Astrocyte of the cerebellum (primary cell): ENCODE measurements at regions not wholly inside any gene's neighbourhood (a gene's known extent, or its start where the extent isn't known, plus 50 kb on each side); places are given as distances from the start of the nearest gene placed in this dataset.

Experiments used
- DNase-seq: peaks from one replicate; pipeline ENCODE4 v3.0.0-alpha.2; 2011; ENCODE audit warnings: low read depth
- H3K4me3 ChIP-seq: 2 replicates; pipeline ENCODE4 v1.5.1; 2011; ENCODE audit warnings: mild to moderate bottlenecking, low read depth, low read length, moderate library complexity
- in situ Hi-C: cut with HindIII; loops from 2 replicates; pipeline ENCODE4 v1.10.0; 2017; ENCODE audit warnings: low sequenced_read_pairs
- TF ChIP-seq, protein P1 (sequence below): IDR thresholded peaks from 2 replicates; pipeline ENCODE4 v1.5.1; 2012; ENCODE audit warnings: low read length, low read depth, moderate library complexity, mild to moderate bottlenecking; ENCODE audit errors: missing control alignments

DNA sequence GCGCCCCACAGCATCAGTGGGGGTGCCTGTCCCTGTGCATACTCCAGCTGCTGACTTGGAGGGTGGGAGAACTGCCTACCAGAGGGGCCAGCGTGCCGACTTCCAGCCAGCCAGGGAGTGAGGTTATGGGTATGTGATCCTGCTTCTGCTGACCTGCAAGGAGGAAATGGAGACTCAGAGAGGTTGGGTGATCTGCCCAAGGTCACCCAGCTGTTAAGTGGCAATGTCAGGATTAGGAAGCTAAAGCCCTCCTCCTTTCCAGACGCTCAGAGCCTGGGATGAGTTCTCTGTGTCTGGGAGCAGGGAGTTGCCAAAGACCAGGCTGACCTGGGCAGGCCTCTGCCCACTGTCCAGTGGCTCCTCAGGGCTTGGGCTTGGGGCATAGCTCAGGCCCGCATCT lies 169.6 kb downstream of the GLI2 start:
- TF ChIP-seq, protein P1, sequence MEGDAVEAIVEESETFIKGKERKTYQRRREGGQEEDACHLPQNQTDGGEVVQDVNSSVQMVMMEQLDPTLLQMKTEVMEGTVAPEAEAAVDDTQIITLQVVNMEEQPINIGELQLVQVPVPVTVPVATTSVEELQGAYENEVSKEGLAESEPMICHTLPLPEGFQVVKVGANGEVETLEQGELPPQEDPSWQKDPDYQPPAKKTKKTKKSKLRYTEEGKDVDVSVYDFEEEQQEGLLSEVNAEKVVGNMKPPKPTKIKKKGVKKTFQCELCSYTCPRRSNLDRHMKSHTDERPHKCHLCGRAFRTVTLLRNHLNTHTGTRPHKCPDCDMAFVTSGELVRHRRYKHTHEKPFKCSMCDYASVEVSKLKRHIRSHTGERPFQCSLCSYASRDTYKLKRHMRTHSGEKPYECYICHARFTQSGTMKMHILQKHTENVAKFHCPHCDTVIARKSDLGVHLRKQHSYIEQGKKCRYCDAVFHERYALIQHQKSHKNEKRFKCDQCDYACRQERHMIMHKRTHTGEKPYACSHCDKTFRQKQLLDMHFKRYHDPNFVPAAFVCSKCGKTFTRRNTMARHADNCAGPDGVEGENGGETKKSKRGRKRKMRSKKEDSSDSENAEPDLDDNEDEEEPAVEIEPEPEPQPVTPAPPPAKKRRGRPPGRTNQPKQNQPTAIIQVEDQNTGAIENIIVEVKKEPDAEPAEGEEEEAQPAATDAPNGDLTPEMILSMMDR = no peak
- in situ Hi-C loops = no loop called here
- no peak for DNase-seq
- no peak overlapping the region for H3K4me3 ChIP-seq

- TF ChIP-seq, protein P1 = no peak
- no peak overlapping the region for H3K4me3 ChIP-seq
- DNase-seq = no peak
- in situ Hi-C loops = no loop called here
Observed at GRCh38 chr2:120905824-120906571, 170.3 kb downstream of the GLI2 start.

GRCh38 chr2:120906914-120907313 lies 171.2 kb downstream of the GLI2 start:
- in situ Hi-C loops = no loop called here
- H3K4me3 ChIP-seq = no peak overlapping the region
- DNase-seq = no peak
- TF ChIP-seq, protein P1 = no peak

GRCh38 chr2:120907822-120908221 lies 172.2 kb downstream of the GLI2 start:
- TF ChIP-seq, protein P1 = peak; percentile 21
- in situ Hi-C loops = no loop called here
- no peak for DNase-seq
- H3K4me3 ChIP-seq = no peak overlapping the region

- DNase-seq = no peak
- in situ Hi-C loops = no loop called here
- H3K4me3 ChIP-seq = no peak overlapping the region
- TF ChIP-seq, protein P1 = no peak
Observed at GRCh38 chr2:120908314-120908975, 172.8 kb downstream of the GLI2 start.

DNA sequence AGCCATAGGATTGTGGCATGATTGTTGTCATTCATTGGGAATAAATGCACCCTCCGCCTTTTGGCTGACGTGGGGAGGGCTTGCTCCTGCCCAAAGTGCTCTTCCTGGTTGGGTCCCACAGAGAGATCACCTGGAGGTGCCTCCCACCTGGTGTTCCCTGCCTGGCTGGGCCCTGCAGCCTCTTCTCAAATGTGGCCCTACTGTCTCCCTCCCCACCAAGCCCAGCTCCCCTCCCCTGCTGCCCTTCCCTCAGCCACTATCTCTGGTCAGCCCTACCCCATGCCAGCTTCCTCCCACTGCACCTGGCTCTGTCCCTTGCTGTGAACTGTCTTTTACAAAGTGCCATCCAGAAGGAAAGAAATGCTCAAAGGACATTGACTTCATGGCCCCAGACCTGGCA lies 173.4 kb downstream of the GLI2 start:
- no peak for DNase-seq
- no peak overlapping the region for H3K4me3 ChIP-seq
- in situ Hi-C loops = no loop called here
- TF ChIP-seq, protein P1 = no peak
